NCI-H2196 treated with DMSO at 0.1 percent for 48 hours (cell line): ENCODE measurements at regions not wholly inside any gene's neighbourhood (a gene's known extent, or its start where the extent isn't known, plus 50 kb on each side); places are given as distances from the start of the nearest gene placed in this dataset.
"Not testable (repeated sequence)": the region's sequence is repeated elsewhere in the genome, so short reads cannot be mapped to it uniquely, and the experiment has no call there.

ENCODE experiments used
- DNase-seq: peaks from one replicate; lab custom pipeline; 2025; ENCODE audit not compliant: unreplicated experiment; lab: John Stamatoyannopoulos, UW

- DNase-seq: no peak
These were observed 401.2 kb downstream of the SH2D4B start for GRCh38 chr10:80938903-80939302.

- no peak for DNase-seq
These were observed 407.7 kb downstream of the SH2D4B start for GRCh38 chr10:80945264-80945880.

- no peak for DNase-seq
These were observed 408.4 kb downstream of the SH2D4B start for GRCh38 chr10:80946073-80946472.

- no peak for DNase-seq
These were observed 409.4 kb downstream of the SH2D4B start for GRCh38 chr10:80946957-80947726.

- no peak for DNase-seq
These were observed 412.1 kb downstream of the SH2D4B start for GRCh38 chr10:80949785-80950184.

- no peak for DNase-seq
These were observed 414.7 kb downstream of the SH2D4B start for GRCh38 chr10:80952436-80952835.

GRCh38 chr10:80957161-80957560, 419.5 kb downstream of the SH2D4B start:
- DNase-seq: no peak

- DNase-seq: no peak
These were observed 426.5 kb downstream of the SH2D4B start for GRCh38 chr10:80964179-80964578.

GRCh38 chr10:80964955-80965614, 427.4 kb downstream of the SH2D4B start:
- DNase-seq: no peak

GRCh38 chr10:80966326-80966986, 428.8 kb downstream of the SH2D4B start:
- DNase-seq: no peak

- DNase-seq: not testable (repeated sequence)
These were observed 429.7 kb downstream of the SH2D4B start for GRCh38 chr10:80967357-80967756.

GRCh38 chr10:80968903-80969302, 431.2 kb downstream of the SH2D4B start:
- no peak for DNase-seq

- no peak for DNase-seq
These were observed 433.8 kb downstream of the SH2D4B start for GRCh38 chr10:80971461-80971860.

GRCh38 chr10:80976658-80977057, 439.0 kb downstream of the SH2D4B start:
- DNase-seq: no peak

- no peak for DNase-seq
These were observed 447.4 kb downstream of the SH2D4B start for GRCh38 chr10:80985102-80985501.

GRCh38 chr10:80986596-80986995, 448.9 kb downstream of the SH2D4B start:
- DNase-seq: no peak

- DNase-seq: no peak
These were observed 451.1 kb downstream of the SH2D4B start for GRCh38 chr10:80988755-80989154.

- no peak for DNase-seq
These were observed 459.0 kb downstream of the SH2D4B start for GRCh38 chr10:80996615-80997193.

- DNase-seq: no peak
These were observed 463.1 kb downstream of the SH2D4B start for GRCh38 chr10:81000781-81001180.

GRCh38 chr10:81002382-81002781, 464.7 kb downstream of the SH2D4B start:
- no peak for DNase-seq

GRCh38 chr10:81007872-81008271, 470.2 kb downstream of the SH2D4B start:
- DNase-seq: no peak
